Ishikawa (cell line): ENCODE measurements at regions not wholly inside any gene's neighbourhood (a gene's known extent, or its start where the extent isn't known, plus 50 kb on each side); places are given as distances from the start of the nearest gene placed in this dataset.

Source experiments
- CEBPB ChIP-seq: IDR thresholded peaks from 2 replicates; pipeline ENCODE4 v1.6.1; 2012
- CREB1 ChIP-seq: IDR thresholded peaks from 2 replicates; pipeline ENCODE4 v1.6.1; 2012; ENCODE audit warnings: low read depth
- EGR1 ChIP-seq: IDR thresholded peaks from 2 replicates; pipeline ENCODE4 v1.6.1; 2012
- EP300 ChIP-seq: IDR thresholded peaks from 2 replicates; pipeline ENCODE4 v1.6.1; 2012; ENCODE audit warnings: borderline replicate concordance
- NFIC ChIP-seq: IDR thresholded peaks from 2 replicates; pipeline ENCODE4 v1.6.1; 2012
- RAD21 ChIP-seq: IDR thresholded peaks from 2 replicates; pipeline ENCODE4 v1.6.1; 2012; ENCODE audit warnings: low read depth
- TCF12 ChIP-seq: IDR thresholded peaks from 2 replicates; pipeline ENCODE4 v1.6.1; 2012; ENCODE audit warnings: low read depth
- TEAD4 ChIP-seq: IDR thresholded peaks from 2 replicates; pipeline ENCODE4 v1.6.1; 2012
- YY1 ChIP-seq: IDR thresholded peaks from 2 replicates; pipeline ENCODE4 v1.6.1; 2012; ENCODE audit warnings: low read depth
- ZBTB7A ChIP-seq: IDR thresholded peaks from 2 replicates; pipeline ENCODE4 v1.6.1; 2012; ENCODE audit warnings: low read depth

DNA sequence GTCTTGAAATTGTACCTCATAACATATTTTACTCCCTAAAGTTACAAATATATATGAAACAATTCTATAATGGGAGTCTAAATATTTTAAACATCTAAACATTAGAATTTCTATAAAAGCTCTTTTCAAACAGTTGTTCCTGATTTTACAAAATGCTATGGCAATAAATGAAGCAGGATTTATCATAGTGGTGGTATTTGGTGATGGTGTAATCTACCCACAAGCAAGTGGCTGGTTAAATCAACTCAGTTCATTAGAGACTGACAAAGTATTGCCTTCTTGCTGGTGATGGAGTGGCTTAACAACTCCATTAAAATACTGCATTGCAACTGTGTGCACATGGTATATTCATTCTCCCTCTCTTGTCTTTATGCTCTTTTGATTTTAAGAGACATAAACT, 138.9 kb downstream of the PMAIP1 start:
- TF ChIP-seq EP300 (no peak), RAD21 (no peak), TCF12 (no peak), CEBPB (no peak), NFIC (no peak), TEAD4 (no peak), YY1 (no peak), EGR1 (no peak), ZBTB7A (no peak), CREB1 (no peak)
